Kidney epithelial cell (primary cell): ENCODE measurements at regions not wholly inside any gene's neighbourhood (a gene's known extent, or its start where the extent isn't known, plus 50 kb on each side); places are given as distances from the start of the nearest gene placed in this dataset.

Experiments used
- DNase-seq: peaks from one replicate; pipeline ENCODE4 v3.0.0-alpha.2; 2010; ENCODE audit warnings: low read depth
- H3K27me3 ChIP-seq: 2 replicates; pipeline ENCODE4 v1.6.0; 2011; ENCODE audit warnings: low read length; ENCODE audit not compliant: control insufficient read depth, insufficient read depth
- H3K36me3 ChIP-seq: 2 replicates; pipeline ENCODE4 v1.5.1; 2011; ENCODE audit warnings: low read length; ENCODE audit not compliant: control insufficient read depth, insufficient read depth
- H3K4me3 ChIP-seq: 2 replicates; pipeline ENCODE4 v1.5.1; 2011; ENCODE audit warnings: low read depth, mild to moderate bottlenecking, control low read depth, low read length
- TF ChIP-seq, protein P1 (sequence below): IDR thresholded peaks from 2 replicates; pipeline ENCODE4 v1.5.1; 2011; ENCODE audit warnings: mild to moderate bottlenecking, moderate library complexity, low read length, control low read depth, inconsistent platforms; ENCODE audit not compliant: insufficient read depth, poor library complexity, severe bottlenecking

DNA sequence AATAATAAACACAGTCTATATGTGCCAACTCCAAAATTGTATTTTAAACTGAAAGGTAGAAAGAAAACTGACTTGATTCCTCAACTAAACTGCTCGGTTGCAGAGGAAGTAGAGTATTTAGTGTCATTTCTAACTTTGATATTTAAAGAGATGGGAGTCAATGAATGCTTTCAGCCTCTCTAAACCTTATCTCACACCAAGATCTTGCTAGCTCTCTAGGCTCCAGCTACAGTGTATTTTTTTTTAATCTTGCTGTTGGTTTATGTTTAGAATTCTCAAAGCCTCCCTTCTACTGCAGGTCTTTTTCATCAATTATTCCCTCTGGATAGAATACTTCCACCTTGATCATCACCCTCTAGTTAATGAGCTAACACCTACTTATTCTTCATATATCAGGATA is 419.4 kb upstream of the ZNF462 start:
- Histone ChIP-seq H3K4me3 (no peak overlapping the region), H3K27me3 (no peaks in the 10 kb centered on the region), H3K36me3 (no peaks in the 10 kb centered on the region)
- no peak for DNase-seq
- TF ChIP-seq, protein P1, sequence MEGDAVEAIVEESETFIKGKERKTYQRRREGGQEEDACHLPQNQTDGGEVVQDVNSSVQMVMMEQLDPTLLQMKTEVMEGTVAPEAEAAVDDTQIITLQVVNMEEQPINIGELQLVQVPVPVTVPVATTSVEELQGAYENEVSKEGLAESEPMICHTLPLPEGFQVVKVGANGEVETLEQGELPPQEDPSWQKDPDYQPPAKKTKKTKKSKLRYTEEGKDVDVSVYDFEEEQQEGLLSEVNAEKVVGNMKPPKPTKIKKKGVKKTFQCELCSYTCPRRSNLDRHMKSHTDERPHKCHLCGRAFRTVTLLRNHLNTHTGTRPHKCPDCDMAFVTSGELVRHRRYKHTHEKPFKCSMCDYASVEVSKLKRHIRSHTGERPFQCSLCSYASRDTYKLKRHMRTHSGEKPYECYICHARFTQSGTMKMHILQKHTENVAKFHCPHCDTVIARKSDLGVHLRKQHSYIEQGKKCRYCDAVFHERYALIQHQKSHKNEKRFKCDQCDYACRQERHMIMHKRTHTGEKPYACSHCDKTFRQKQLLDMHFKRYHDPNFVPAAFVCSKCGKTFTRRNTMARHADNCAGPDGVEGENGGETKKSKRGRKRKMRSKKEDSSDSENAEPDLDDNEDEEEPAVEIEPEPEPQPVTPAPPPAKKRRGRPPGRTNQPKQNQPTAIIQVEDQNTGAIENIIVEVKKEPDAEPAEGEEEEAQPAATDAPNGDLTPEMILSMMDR = no peak

DNA sequence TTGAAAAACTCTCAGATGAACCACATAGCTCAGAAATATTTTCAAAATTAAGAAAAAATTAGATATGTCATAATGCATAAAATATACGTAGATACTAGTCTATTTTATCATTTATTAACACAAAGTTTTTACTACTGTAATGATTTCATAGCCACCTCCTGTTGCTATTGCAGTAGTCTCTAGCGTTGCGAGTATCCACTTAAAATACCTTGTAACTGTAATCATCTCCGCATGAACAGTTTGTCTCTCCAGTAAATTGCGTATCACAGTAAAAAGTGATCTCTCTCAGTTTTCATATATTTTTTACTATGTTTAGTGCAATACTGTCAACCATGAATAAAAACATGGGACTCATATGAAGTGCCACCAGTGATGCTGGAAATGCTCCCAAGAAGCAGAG is 417.9 kb upstream of the ZNF462 start:
- no peak for DNase-seq
- Histone ChIP-seq H3K27me3 (no peaks in the 10 kb centered on the region), H3K4me3 (no peak overlapping the region), H3K36me3 (no peaks in the 10 kb centered on the region)
- TF ChIP-seq, protein P1 = no peak

DNA sequence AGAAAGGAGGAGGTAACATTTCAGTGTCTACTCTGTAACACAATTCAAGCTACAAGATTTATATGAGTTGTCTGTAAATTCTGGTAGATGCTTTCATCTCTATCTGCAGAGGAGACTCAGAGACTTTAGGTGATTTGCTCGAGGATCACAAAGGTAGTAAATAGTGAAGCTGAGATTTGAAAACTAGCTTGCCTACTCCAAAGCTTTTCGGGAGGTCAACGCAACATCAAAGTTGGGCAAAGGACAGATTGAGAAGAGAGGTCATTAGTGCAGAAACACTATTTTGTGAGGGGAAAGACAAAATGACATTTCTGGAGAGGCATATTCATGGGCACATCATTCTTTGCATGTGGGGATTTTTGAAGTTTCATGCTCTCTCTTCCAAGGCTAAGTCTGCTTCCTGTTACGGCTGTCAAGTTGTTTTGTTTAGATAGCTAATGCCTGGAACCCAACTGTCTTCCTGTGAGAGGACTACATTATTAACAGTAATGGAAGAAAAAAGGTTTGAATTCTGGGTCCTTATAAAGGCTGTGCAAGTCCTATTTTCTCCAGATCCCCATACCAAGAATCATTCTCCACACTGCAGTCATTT is 413.5 kb upstream of the ZNF462 start:
- Histone ChIP-seq H3K27me3 (no peaks in the 10 kb centered on the region), H3K4me3 (no peak overlapping the region), H3K36me3 (no peaks in the 10 kb centered on the region)
- no peak for DNase-seq
- TF ChIP-seq, protein P1 = no peak

DNA sequence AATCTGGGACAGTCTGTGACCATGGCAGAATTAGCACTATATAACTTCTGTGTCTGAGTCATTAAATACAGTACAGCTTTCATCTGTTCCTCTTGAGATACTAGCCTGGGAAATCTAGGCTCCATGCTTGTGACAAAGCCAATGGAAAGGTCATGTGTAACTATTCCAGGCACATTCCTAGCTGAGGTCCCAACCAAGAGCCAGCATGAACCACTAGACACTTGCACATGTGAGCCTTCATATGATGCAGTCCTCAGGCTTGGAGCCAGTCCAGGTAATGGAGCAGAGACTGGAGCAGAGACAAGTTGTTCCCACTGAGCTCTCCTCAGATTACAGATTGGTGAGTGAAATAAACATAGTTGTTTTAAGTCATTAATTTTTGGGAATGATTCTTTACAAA is 412.4 kb upstream of the ZNF462 start:
- H3K4me3 ChIP-seq = no peak overlapping the region
- H3K27me3 ChIP-seq = no peaks in the 10 kb centered on the region
- TF ChIP-seq, protein P1 = no peak
- H3K36me3 ChIP-seq = no peaks in the 10 kb centered on the region
- no peak for DNase-seq

DNA sequence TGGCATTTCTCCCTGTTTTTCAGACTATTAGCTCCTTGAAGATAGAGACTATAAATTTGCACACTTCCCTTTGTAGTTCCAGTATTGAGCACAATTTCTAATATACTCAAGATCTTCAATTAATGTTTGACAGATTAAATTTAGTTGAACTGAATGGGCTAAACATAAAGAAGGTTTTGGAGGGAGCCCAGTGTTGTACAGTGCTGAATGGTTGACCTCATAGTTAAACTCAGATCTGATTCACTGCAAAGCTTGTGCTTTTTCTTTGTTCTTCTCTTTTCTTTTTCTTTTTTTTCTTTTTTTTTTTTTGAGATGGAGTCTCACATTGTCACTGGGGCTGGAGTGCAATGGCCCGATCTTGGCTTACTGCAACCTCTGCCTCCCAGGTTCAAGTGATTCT is 411.7 kb upstream of the ZNF462 start:
- no peaks in the 10 kb centered on the region for H3K36me3 ChIP-seq
- H3K4me3 ChIP-seq = no peak overlapping the region
- H3K27me3 ChIP-seq = no peaks in the 10 kb centered on the region
- DNase-seq = no peak
- TF ChIP-seq, protein P1 = no peak

DNA sequence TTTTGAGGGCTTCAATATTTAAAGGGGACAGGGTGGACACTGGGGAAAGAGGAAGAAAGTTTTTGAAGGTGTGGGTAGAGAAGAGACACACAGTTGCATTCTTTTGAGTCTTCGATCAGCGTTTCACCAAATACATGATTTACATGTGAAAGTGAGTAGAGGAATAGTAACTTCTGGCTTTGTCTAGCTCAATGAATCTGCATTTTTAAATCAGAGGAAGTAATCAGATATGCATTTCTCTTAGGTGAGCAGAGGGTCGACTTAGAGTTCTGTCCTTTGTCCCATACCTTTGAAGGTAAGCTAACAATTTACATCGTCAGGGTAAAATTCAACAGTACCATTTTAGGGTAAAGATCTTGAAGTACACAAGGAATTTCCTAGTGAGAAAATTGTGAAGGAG is 406.4 kb upstream of the ZNF462 start:
- Histone ChIP-seq H3K4me3 (no peak overlapping the region), H3K36me3 (no peaks in the 10 kb centered on the region), H3K27me3 (no peaks in the 10 kb centered on the region)
- TF ChIP-seq, protein P1 = no peak
- no peak for DNase-seq
